NCI-H1105 treated with DMSO at 0.1 percent for 48 hours (cell line): ENCODE measurements at regions not wholly inside any gene's neighbourhood (a gene's known extent, or its start where the extent isn't known, plus 50 kb on each side); places are given as distances from the start of the nearest gene placed in this dataset.
"Not testable (repeated sequence)": the region's sequence is repeated elsewhere in the genome, so short reads cannot be mapped to it uniquely, and the experiment has no call there.

Experiments used
- DNase-seq: peaks from one replicate; lab custom pipeline; 2025; lab: John Stamatoyannopoulos, UW

DNA sequence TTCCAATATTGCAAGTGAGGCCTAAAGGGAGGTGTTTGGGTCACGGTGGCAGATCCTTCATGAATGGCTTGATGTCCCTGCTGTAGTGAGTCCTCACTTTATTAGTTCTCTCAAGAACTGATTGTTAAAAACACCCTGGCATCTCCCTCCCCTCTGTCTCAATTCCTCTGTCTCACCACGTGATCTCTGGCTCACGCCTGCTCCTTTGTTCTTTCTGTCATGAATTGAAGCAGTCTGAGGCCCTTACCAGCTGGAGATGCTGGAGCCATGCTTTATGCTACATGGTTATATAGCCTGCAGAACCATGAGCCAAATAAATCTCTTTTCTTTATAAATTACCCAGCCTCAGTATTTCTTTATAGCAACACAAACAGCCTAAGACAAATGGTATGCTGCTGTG lies 980.7 kb upstream of the GRIA3 start:
- no peak for DNase-seq

DNA sequence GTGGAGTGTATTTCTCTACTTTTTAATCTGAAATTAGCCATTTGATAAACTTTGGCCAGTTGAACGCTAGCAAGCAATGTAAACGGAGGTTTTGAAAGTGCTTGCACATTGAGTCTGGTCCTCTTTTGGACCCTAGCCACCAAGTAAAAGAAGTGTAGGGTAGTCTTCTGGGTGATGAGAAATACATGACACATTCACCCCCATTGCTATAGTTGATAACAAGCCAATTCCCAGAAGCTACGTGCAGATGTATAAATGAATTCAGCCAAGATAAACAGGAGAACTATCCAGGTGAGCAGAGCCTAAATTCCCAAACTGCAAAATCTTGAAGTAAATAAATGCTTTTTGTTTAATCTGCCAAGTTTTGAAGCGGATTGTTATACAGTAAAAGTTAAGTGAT lies 965.4 kb upstream of the GRIA3 start:
- DNase-seq = no peak

DNA sequence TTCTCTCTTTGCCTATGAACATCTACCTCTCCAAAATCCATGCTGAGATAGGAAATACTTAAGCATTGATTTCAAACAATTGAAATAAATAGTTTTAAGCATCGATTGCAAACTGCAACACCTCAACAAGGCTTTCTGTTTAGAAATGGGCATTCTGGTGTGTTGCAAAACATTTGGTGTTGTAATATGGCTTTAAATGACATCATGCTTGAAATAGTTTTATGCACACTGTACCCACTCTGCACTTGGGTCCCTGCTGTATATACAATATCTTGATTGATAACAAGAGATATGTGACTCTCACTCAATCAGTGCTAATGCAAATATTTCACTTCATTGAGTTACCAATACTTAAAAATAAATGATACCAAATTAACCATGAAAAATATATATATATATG lies 964.9 kb upstream of the GRIA3 start:
- DNase-seq = no peak

DNA sequence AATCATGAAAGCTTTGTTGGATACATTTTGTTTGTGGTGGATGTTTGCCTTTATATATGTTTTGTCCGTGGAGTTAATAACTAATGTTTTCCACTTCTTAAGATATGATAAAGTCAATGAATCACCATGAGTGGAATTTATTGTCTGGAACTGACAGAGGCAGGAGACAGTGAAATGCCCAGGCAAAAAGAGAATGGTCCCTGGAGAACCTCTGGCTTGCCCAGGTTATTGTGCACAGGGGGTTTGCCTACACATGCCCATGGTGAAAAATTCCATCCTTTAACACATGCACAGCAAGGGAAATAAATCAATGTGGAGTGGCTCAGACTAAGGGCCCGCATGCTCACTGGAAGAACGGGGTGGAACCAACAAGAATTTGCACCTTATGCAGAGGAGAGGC lies 964.3 kb upstream of the GRIA3 start:
- no peak for DNase-seq

DNA sequence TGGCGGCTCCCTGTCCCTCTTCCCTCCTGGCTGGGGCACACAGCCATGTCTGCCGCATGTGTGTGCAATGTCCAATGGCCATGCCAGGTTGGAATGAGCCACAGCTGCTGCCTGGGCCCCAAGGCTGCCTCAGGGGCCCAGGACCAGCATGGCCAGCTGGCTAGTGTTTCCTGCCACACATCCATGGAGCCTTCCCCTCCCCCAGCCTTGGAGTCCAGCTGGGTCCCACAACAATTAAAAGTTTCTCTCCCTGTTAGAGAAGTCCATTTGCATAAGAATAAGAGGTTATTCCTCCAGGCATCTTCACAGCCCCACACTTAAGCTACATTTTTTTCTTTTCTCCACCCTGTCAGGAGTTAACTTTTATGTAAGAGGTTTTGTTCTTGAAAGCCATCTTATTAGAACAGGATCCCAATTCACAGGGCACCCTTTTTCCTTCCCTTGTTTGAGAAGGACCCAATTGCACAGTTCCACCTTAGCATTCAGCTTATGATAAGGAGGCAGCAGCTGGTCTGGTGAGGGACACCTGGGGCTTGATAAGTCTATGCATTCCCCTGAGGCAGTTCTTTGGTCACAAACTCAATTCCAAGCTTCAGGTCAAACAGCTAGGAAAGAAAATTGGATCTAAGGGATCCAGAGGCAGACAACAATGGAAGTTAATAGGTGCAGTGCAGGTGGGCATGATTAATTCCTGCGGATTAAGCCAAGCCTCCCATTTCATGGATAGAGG lies 963.3 kb upstream of the GRIA3 start:
- no peak for DNase-seq

DNA sequence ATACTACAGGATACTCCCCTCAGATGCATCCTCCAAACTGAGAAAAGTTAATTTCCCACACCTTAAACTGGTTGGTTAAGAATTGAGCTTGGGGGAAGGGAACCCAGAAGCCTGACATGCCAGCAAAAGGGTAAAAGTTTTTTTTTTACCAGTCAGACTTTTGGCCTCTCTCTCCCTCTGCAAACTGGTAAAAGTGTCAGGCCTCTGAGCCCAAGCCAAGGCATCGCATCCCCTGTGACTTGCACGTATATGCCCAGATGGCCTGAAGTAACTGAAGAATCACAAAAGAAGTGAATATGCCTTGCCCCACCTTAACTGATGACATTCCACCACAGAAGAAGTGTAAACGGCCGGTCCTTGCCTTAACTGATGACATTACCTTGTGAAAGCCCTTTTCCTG lies 962.3 kb upstream of the GRIA3 start:
- DNase-seq = not testable (repeated sequence)

DNA sequence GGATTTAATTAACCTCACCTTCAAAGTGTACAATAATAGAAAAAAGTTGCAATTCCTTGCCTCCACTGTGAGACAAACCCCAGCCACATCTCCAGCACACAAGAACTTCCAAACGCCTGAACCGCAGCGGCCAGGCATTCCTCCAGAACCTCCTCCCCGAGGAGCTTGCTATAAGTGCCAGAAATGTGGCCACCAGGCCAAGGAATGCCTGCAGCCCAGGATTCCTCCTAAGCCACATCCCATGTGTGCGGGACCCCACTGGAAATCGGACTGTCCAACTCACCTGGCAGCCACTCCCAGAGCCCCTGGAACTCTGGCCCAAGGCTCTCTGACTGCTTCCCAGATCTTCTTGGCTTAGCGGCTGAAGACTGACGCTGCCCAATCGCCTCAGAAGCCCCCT lies 959.9 kb upstream of the GRIA3 start:
- not testable (repeated sequence) for DNase-seq

DNA sequence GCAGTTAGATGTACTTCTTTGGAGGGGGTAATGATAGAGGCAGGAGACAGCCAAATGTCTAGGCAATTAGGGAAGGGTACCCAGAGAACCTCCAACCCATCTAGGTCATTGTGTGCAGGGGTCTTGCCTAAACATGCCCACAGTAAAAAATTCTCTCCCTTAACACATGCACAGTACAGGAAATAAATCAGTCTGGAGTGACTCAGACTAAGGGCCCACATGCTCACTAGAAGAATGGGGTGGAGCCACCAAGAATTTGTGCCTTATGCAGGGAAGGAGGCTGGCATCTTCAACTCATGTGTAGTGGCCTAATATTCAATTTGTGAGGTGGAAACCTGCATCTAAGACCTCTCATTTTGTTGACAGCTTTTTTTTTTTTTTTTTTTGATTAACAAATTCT lies 945.3 kb upstream of the GRIA3 start:
- DNase-seq = no peak

DNA sequence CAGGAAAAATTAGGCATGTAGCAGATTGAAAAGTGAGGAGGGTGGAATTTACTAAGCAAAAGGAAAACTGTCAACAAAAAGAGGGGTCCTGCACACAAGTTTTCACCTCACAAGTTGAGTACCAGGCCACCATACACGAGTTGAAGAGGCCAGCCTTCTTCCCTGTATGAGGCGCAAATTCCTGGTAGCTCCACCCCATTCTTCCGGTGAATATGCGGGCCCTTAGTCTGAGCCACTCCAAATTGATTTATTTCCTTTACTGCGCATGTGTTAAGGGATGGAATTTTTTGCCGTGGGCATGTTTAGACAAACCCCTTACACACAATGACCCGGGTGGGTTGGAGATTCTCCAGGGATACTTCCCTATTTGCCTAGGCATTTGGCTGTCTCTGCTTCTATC lies 942.1 kb upstream of the GRIA3 start:
- no peak for DNase-seq

DNA sequence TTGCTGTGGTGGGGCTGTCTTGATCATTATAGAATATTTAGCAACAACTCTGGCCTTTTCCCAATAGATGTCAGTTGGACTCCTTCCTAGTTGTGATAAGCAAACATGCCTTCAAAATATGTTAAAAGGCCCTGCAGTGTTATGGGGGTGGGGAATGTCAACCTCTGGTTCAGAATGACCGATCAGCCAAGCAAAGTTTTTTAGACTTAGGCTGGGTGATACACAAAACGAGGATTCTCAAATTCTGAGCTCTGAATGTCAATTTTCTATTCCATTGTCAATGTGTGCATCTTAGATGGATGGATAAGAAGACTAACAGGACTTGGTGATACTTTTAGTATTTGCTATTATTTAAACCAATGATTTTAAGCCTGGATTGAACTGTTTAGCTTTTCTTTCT lies 940.0 kb upstream of the GRIA3 start:
- DNase-seq = no peak

DNA sequence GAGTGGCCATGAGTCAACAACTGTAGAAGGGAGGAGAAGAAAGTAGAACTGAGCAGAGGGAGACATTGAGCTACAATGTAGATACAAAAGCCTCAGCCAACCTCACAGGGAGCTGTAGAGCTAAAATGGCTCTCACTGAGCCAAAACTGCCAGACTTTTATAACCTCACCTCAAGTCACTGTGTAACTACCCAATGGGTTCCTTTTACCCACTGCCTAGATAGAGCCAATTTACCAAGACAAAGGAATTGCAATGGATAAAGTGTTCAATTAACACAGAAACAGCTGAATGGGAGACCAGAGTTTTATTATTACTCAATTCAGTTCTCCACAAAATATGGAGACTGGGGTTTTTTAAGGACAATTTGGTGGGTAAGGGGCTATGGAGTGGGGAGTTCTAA lies 938.9 kb upstream of the GRIA3 start:
- no peak for DNase-seq

DNA sequence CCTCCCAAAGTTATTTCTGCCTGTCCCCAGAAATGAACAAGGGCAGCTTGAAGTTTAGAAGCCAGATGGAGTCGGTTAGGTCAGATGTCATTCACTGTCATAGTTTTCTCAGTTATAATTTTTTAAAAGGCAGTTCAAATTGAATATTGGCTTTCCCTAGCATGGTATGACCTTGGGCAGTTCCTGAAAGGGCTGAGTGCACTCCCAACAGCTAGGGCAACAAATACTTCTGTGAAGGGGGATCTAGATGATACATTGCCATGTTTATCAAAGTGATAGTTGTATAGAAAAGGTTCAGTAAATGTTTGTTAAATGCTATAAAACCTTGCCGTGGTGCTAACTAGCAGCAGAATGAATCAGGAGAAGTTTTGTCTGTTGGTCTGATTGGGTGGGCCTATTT lies 938.1 kb upstream of the GRIA3 start:
- no peak for DNase-seq

DNA sequence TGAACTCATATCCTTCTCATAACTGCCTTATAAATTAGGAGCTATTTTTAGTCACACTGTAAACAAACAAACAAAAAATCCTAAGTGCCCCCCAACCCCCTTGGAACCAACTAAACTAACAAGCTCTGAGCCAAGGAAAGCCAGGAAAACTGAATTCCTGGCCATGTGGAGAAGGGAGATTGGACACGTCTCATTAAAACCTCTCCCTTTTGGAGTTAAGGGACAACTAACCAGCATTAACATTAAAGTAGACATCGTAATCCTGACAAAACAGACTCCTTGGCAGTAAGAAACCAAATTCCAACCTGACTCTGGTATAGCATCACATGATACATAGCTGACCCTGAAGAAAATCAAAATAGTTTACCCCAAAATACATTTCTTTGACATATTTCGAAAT lies 937.1 kb upstream of the GRIA3 start:
- no peak for DNase-seq

DNA sequence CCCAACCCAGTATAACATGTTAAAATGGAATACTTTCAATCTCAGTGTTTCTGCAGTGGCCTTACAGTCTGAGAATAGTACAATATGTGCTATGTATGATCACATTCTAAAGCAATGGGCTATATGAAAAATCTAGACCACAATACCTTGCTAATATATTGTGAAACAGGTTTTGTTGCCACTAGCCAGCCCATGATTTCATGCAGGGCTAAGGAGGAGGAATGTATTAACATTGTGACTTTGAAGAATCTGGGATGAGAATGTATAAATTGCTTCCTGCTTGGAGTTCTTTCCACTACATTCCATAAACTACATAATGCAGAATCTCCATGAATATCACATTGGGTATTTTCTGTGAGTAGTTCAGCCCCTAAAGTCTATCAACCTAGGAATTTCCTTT lies 935.4 kb upstream of the GRIA3 start:
- no peak for DNase-seq

DNA sequence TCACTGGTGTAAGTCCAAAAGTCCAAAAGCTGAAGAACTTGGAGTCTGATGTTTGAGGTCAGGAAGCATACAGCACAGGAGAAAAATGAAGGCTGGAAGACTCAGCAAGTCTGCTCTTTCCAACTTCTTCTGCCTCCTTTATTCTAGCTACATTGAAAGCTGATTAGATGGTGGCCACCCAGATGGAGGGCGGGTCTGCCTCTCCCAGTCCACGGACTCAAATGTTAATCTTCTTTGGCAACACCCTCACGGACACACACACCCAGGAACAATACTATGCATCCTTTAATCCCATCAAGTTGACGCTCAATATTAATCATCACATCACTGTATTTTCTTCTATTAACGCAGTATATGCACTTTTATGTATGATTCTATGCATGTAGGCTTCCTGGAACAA lies 931.6 kb upstream of the GRIA3 start:
- DNase-seq = no peak

DNA sequence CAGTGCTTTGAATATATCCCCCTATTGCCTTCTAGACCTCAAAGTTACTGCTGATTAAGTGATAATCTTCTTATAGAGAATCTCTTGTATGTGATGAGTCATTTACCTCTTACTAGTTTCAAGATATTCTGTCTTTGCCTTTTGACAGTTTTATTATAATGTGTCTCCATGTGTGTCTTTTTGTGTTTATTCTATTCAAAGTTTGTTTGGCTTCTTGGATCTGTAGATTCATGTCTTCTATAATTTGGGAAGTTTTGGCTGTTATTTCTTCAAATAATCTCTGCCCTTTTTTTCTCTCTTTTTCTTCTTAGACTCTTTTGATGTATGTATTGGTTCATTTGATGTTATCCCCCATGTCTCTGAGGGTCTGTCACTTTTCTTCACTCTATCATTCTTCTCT lies 915.7 kb upstream of the GRIA3 start:
- no peak for DNase-seq

DNA sequence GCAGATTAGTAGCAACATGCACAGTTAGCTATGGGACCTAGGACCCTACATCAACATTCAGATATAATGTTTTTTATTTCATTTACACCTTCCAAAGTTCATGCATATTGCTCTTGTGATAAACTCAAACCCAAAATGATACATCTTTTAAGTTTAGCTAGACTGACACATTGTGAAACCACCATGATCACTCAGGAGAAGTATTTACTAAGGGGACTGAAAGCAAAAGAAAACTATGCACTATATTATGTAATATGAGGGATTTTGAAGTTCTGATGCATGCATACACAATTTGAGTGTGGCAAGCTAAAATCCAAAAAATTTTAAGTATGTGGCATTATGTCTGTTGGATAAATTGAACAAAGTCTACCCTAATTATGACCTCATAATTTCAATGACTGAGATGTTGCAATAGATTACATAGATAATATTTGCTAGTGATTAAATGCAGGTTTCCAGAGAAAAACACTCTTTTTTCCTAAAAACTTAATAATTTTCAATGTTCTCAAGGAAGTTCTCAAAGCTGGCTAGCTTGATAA lies 914.8 kb upstream of the GRIA3 start:
- DNase-seq = no peak

DNA sequence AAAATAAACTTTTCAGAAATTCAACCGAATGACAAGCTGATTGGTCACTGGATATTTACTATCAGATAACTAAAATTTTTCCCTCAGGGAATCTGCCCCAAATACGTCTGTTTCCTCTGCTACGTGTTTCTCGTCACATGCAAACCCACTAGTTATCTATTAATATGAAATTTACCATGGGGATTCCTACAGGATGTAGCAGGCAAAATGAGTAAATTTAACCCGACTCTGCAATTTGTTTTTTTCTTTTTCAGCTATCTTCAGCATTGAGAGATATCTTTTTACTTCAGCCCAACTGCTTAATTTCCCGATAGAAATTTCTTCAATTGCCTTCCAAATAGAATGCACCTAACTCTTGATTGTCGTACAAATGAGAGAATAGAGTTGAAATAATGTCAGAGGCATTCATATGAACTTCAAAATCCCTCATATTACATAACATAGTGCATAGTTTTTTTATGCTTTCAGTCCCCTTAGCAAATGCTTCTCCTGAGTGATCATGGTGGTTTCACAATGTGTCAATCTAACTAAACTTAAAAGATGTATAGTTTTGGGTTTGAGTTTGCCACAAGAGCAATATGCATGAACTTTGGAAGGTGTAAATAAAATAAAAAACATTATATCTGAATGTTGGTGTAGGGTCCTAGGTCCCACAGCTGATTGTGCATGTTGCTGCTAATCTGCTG lies 913.1 kb upstream of the GRIA3 start:
- no peak for DNase-seq

DNA sequence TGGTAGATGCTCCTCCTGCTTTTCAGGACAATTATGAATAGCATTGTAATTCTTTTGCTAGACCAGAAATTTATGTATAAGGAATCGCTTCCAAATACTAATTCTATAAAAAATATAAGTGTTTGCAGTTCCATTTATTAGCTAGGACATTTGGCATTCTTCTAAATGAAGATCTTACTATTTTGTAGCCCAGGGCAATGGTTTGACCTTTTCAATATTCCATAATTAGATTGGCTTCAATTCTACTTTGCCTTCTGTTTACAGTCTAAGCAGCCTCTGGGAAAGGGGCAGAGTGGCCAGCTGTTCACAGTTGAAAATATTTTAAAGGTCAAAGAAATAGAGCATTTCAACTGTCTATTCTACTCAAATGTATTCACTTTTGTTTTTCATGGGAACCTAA lies 912.1 kb upstream of the GRIA3 start:
- DNase-seq = no peak

DNA sequence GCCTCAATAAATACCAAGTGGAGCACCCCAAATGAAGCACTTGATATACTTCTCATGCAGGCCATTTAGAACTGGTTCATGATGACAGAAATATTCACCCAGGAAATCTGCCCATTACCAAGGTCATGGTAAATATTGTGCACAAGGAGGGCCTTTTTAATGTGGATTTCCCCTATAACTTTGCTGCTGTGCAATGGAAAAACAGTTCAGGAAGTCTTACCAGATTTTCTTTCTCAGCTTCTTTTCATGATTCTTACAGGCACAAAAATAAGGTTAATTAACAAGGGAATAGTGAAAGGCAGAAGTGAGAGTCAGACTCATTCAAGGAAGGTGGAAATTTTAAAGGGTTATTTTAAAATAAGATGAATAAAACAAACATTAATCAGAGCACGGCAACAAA lies 904.3 kb upstream of the GRIA3 start:
- no peak for DNase-seq

DNA sequence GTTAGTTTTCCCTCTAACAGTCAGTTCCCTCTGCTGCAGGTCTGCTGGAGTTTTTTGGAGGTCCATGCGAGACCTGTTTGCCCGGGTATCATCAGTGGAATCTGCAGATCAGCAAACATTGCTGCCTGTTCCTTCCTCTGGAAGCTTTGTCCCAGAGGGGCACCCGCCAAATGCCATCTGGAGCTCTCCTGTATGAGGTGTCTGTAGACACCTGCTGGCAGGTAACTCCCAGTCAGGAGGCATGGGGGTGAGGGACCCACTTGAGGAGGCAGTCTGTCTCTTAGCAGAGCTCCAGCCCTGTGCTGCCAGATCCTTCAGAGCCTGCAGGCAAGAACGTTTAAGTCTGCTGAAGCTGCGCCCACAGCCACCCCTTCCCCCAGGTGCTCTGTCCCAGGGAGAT lies 884.3 kb upstream of the GRIA3 start:
- DNase-seq = not testable (repeated sequence)

DNA sequence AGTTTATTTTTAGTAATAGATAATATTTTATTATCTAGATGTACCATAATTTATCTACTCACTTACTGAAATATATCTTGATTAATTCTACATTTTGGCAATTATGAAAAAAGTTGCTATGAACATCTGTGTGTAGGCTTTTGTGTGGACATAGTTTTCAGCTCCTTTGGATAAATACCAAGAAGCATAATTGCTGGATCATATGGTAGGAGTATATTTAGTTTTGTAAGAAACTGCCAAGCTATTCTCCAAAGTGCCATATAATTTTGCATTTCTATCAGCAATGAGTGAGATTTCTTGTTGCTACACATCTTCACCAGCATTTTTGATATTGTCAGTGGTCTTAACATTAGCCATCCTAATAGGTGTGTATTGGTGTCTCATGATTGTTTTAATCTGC lies 882.6 kb upstream of the GRIA3 start:
- no peak for DNase-seq

DNA sequence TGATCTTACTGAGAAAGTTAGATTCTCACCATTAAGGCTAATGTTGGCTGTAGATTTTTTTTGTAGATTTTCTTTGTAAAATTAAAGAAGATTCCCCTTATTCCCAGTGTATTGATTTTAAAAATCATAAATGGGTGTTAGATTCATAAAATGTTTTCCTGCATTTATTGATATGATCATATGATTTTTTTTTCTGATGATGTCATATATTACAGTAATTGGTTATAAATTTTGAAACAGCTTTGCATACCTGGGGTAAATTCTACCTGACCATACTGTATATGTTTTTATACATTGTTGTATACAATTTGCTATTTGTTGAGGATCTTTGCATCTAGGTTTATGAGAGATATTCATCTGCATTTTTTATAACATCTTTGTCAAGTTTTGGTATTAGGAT lies 880.3 kb upstream of the GRIA3 start:
- no peak for DNase-seq

DNA sequence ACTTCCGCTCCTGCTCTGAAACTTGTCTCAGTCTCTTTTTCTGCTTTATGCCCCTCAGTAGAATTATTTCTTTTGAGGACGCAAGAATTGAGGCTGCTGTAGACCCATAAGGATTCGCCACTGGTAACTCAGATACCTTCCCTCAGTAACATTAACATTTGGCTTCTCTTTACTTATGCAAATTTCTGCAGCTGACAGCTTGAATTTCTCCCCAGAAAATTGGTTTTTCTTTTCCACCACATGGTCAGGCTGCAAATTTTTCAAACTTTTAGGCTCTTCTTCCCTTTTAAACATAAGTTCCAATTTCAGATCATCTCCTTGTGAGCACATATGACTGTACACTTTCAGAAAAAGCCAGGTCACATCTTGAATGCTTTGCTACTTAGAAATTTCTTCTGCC lies 839.3 kb upstream of the GRIA3 start:
- no peak for DNase-seq
